ENCODE measurements at regions not wholly inside any gene's neighbourhood (a gene's known extent, or its start where the extent isn't known, plus 50 kb on each side); places are given as distances from the start of the nearest gene placed in this dataset.

GRCh38 chr12:4822572-4822971, 87.1 kb upstream of the KCNA1 start:
- H3K4me3 ChIP-seq = no peak overlapping the region
- 77 to 80% methylated on average over 11 of the region's 11 CpGs for WGBS, 2 experiments (ENCODE audit: low coverage in 1 of 2, low lambda C conversion rate in 2 of 2, missing lambda C conversion rate in 2 of 2)
- no peaks in the 10 kb centered on the region for H4K20me1 ChIP-seq (ENCODE audit: insufficient read depth)
- no peaks in the 10 kb centered on the region for H3K9me3 ChIP-seq (ENCODE audit: low read depth)
- H3K9ac ChIP-seq = no peak overlapping the region
- H3F3A ChIP-seq (ENCODE audit: insufficient read depth) = peaks cover 12% of the 10 kb centered on the region; the same call in 1 of the 2 replicates
- H3K4me2 ChIP-seq (ENCODE audit: unreplicated experiment) = no peak overlapping the region
- no peak overlapping the region for H3K27ac ChIP-seq
- H3K79me2 ChIP-seq (ENCODE audit: insufficient read depth) = no peaks in the 10 kb centered on the region
- H2AFZ ChIP-seq = no peak overlapping the region
- in situ Hi-C loops (cut with MboI) = no loop called here
- H3K27me3 ChIP-seq (replicated peaks; ENCODE audit: insufficient read depth) = no peaks in the 10 kb centered on the region; the same call in none of the 2 replicates
- TF ChIP-seq EZH2 (IDR thresholded peaks at IDR 0.05; ENCODE audit: insufficient read depth, poor library complexity, severe bottlenecking) = no peak
- TF ChIP-seq EZH2phosphoT487 (IDR thresholded peaks at IDR 0.05; ENCODE audit: insufficient read depth, low read depth) = no peak
- no peaks in the 10 kb centered on the region for H3K36me3 ChIP-seq (ENCODE audit: low read depth)
- peaks cover 11% of the 10 kb centered on the region for H3K4me1 ChIP-seq (ENCODE audit: insufficient read depth)
- no peaks in the 10 kb centered on the region for H3K9me2 ChIP-seq (ENCODE audit: insufficient read depth)
- no peak for DNase-seq

- in situ Hi-C loops (cut with MboI) = no loop called here
- 7 to 13% methylated on average over 8 of the region's 8 CpGs for WGBS, 2 experiments (ENCODE audit: low coverage in 1 of 2, low lambda C conversion rate in 2 of 2, missing lambda C conversion rate in 2 of 2)
- TF ChIP-seq EZH2 (IDR thresholded peaks at IDR 0.05; ENCODE audit: insufficient read depth, poor library complexity, severe bottlenecking) = no peak
- no peak for TF ChIP-seq EZH2phosphoT487 (IDR thresholded peaks at IDR 0.05; ENCODE audit: insufficient read depth, low read depth)
- Histone ChIP-seq H3K9me2 (ENCODE audit: insufficient read depth) (no peaks in the 10 kb centered on the region), H3K27me3 (replicated peaks; ENCODE audit: insufficient read depth) (peaks cover 3% of the 10 kb centered on the region), H3K9me3 (ENCODE audit: low read depth) (no peaks in the 10 kb centered on the region), H3K4me3 (no peak overlapping the region), H3K27ac (no peak overlapping the region), H3K4me2 (ENCODE audit: unreplicated experiment) (peak overlapping the region; percentile 27), H2AFZ (no peak overlapping the region), H3K4me1 (ENCODE audit: insufficient read depth) (peaks cover 11% of the 10 kb centered on the region), H3K36me3 (ENCODE audit: low read depth) (no peaks in the 10 kb centered on the region), H4K20me1 (ENCODE audit: insufficient read depth) (no peaks in the 10 kb centered on the region), H3K9ac (no peak overlapping the region), H3F3A (ENCODE audit: insufficient read depth) (peaks cover 12% of the 10 kb centered on the region; the same call in 1 of the 2 replicates), H3K79me2 (ENCODE audit: insufficient read depth) (no peaks in the 10 kb centered on the region)
- peak; percentile 80 for DNase-seq
Observed at GRCh38 chr12:4824380-4824779, 85.3 kb upstream of the KCNA1 start.

GRCh38 chr12:4825011-4825858, 84.5 kb upstream of the KCNA1 start:
- Histone ChIP-seq H2AFZ (no peak overlapping the region), H4K20me1 (ENCODE audit: insufficient read depth) (no peaks in the 10 kb centered on the region), H3K27me3 (replicated peaks; ENCODE audit: insufficient read depth) (peaks cover 3% of the 10 kb centered on the region), H3K4me2 (ENCODE audit: unreplicated experiment) (no peak overlapping the region), H3K9me3 (ENCODE audit: low read depth) (no peaks in the 10 kb centered on the region), H3K79me2 (ENCODE audit: insufficient read depth) (no peaks in the 10 kb centered on the region), H3K27ac (no peak overlapping the region), H3K4me3 (no peak overlapping the region), H3K9me2 (ENCODE audit: insufficient read depth) (no peaks in the 10 kb centered on the region), H3K4me1 (ENCODE audit: insufficient read depth) (peaks cover 11% of the 10 kb centered on the region), H3K36me3 (ENCODE audit: low read depth) (no peaks in the 10 kb centered on the region), H3F3A (ENCODE audit: insufficient read depth) (peaks cover 12% of the 10 kb centered on the region; the same call in 1 of the 2 replicates), H3K9ac (no peak overlapping the region)
- no peak for DNase-seq
- no peak for TF ChIP-seq EZH2phosphoT487 (IDR thresholded peaks at IDR 0.05; ENCODE audit: insufficient read depth, low read depth)
- no peak for TF ChIP-seq EZH2 (IDR thresholded peaks at IDR 0.05; ENCODE audit: insufficient read depth, poor library complexity, severe bottlenecking)
- in situ Hi-C loops (cut with MboI) = no loop called here
- WGBS, 2 experiments (ENCODE audit: low coverage in 1 of 2, low lambda C conversion rate in 2 of 2, missing lambda C conversion rate in 2 of 2) = 67 to 68% methylated on average over 4 of the region's 4 CpGs

- H3K27me3 ChIP-seq (replicated peaks; ENCODE audit: insufficient read depth) = peaks cover 3% of the 10 kb centered on the region
- no peak overlapping the region for H3K4me3 ChIP-seq
- H4K20me1 ChIP-seq (ENCODE audit: insufficient read depth) = no peaks in the 10 kb centered on the region
- in situ Hi-C loops (cut with MboI) = no loop called here
- no peaks in the 10 kb centered on the region for H3K9me2 ChIP-seq (ENCODE audit: insufficient read depth)
- H3K79me2 ChIP-seq (ENCODE audit: insufficient read depth) = no peaks in the 10 kb centered on the region
- no peak overlapping the region for H3K9ac ChIP-seq
- TF ChIP-seq EZH2phosphoT487 (IDR thresholded peaks at IDR 0.05; ENCODE audit: insufficient read depth, low read depth) (no peak), EZH2 (IDR thresholded peaks at IDR 0.05; ENCODE audit: insufficient read depth, poor library complexity, severe bottlenecking) (no peak)
- H3F3A ChIP-seq (ENCODE audit: insufficient read depth) = peaks cover 12% of the 10 kb centered on the region; the same call in 1 of the 2 replicates
- H3K9me3 ChIP-seq (ENCODE audit: low read depth) = no peaks in the 10 kb centered on the region
- no peak overlapping the region for H3K4me2 ChIP-seq (ENCODE audit: unreplicated experiment)
- H2AFZ ChIP-seq = no peak overlapping the region
- no peaks in the 10 kb centered on the region for H3K36me3 ChIP-seq (ENCODE audit: low read depth)
- WGBS, 2 experiments (ENCODE audit: low coverage in 1 of 2, low lambda C conversion rate in 2 of 2, missing lambda C conversion rate in 2 of 2) = 30 to 61% methylated on average over 5 of the region's 5 CpGs
- peaks cover 11% of the 10 kb centered on the region for H3K4me1 ChIP-seq (ENCODE audit: insufficient read depth)
- DNase-seq = no peak
- H3K27ac ChIP-seq = no peak overlapping the region
Observed at GRCh38 chr12:4826909-4827308, 82.8 kb upstream of the KCNA1 start.

Measured in GM23248 (cell line).